HG03565 (cell line): ENCODE measurements at regions not wholly inside any gene's neighbourhood (a gene's known extent, or its start where the extent isn't known, plus 50 kb on each side); places are given as distances from the start of the nearest gene placed in this dataset.
A peak's percentile ranks its signal among the peaks of the same experiment; 100 is the strongest.

Source experiments
- ATAC-seq: cut with Tn5 transposase; IDR thresholded peaks from one replicate; pipeline ENCODE4 v1.9.1; 2021; ENCODE audit warnings: mild to moderate bottlenecking, moderate library complexity; ENCODE audit not compliant: unreplicated experiment

- ATAC-seq = no peak
These were observed 976.2 kb downstream of the NLGN4Y start for GRCh38 chrY:15500536-15500935.

- ATAC-seq = no peak
These were observed 976.9 kb downstream of the NLGN4Y start for GRCh38 chrY:15501181-15501580.

GRCh38 chrY:15510288-15510687 is 986.0 kb downstream of the NLGN4Y start:
- ATAC-seq = no peak

- no peak for ATAC-seq
These were observed 986.8 kb downstream of the NLGN4Y start for GRCh38 chrY:15510984-15511650.

- no peak for ATAC-seq
These were observed 1010.8 kb downstream of the NLGN4Y start for GRCh38 chrY:15535131-15535530.

- peak; percentile 49 for ATAC-seq
These were observed 1011.6 kb downstream of the NLGN4Y start for GRCh38 chrY:15535784-15536511.

GRCh38 chrY:15540516-15540915 is 1016.2 kb downstream of the NLGN4Y start:
- ATAC-seq = no peak

GRCh38 chrY:15546177-15546754 is 1021.9 kb downstream of the NLGN4Y start:
- ATAC-seq = no peak

- ATAC-seq = no peak
These were observed 1027.7 kb downstream of the NLGN4Y start for GRCh38 chrY:15552074-15552473.

GRCh38 chrY:15554991-15555390 is 1030.7 kb downstream of the NLGN4Y start:
- no peak for ATAC-seq

- ATAC-seq = no peak
These were observed 1034.8 kb downstream of the NLGN4Y start for GRCh38 chrY:15559169-15559568.

GRCh38 chrY:15560840-15561239 is 1036.5 kb downstream of the NLGN4Y start:
- no peak for ATAC-seq

GRCh38 chrY:15561501-15562289 is 1037.4 kb downstream of the NLGN4Y start:
- ATAC-seq = no peak

- no peak for ATAC-seq
These were observed 1053.6 kb downstream of the NLGN4Y start for GRCh38 chrY:15577886-15578285.

GRCh38 chrY:15578761-15579160 is 1054.4 kb downstream of the NLGN4Y start:
- no peak for ATAC-seq

GRCh38 chrY:15579245-15579644 is 1054.9 kb downstream of the NLGN4Y start:
- ATAC-seq = no peak

GRCh38 chrY:15583111-15583510 is 1058.8 kb downstream of the NLGN4Y start:
- no peak for ATAC-seq

- ATAC-seq = no peak
These were observed 1068.6 kb downstream of the NLGN4Y start for GRCh38 chrY:15592957-15593356.

GRCh38 chrY:15593476-15594160 is 1069.3 kb downstream of the NLGN4Y start:
- ATAC-seq = no peak

- no peak for ATAC-seq
These were observed 1069.8 kb downstream of the NLGN4Y start for GRCh38 chrY:15594179-15594578.

GRCh38 chrY:15600565-15600964 is 1076.2 kb downstream of the NLGN4Y start:
- ATAC-seq = no peak
